Liver (tissue), 8 donors: ENCODE measurements at regions not wholly inside any gene's neighbourhood (a gene's known extent, or its start where the extent isn't known, plus 50 kb on each side); places are given as distances from the start of the nearest gene placed in this dataset.

Experiments used
- DNase-seq: peaks from one replicate; pipeline ENCODE4 v3.0.0-alpha.2; 2017; ENCODE audit warnings: low spot score
- H3K27ac ChIP-seq, 2 donors: one replicate each; pipeline ENCODE4 v1.7.0; 2013; ENCODE audit warnings: inconsistent platforms in 2 of 2, low read length in 2 of 2, control low read depth in 1 of 2, low read depth in 1 of 2, mild to moderate bottlenecking in 1 of 2
- H3K27me3 ChIP-seq, 4 donors: one replicate each; pipeline versions ENCODE4 v1.6.1 to v1.7.0; 2013; ENCODE audit warnings: low read length in 3 of 4, inconsistent platforms in 1 of 4, mild to moderate bottlenecking in 1 of 4, moderate library complexity in 1 of 4; ENCODE audit not compliant: control insufficient read depth in 4 of 4, insufficient read depth in 4 of 4
- H3K36me3 ChIP-seq, 4 donors: one replicate each; pipeline versions ENCODE4 v1.6.1 to v1.7.0; 2013; ENCODE audit warnings: low read length in 3 of 4, mild to moderate bottlenecking in 3 of 4, low read depth in 1 of 4, moderate library complexity in 1 of 4; ENCODE audit not compliant: control insufficient read depth in 4 of 4, insufficient read depth in 3 of 4
- H3K4me1 ChIP-seq, 4 donors: one replicate each; pipeline versions ENCODE4 v1.6.1 to v1.7.0; 2013; ENCODE audit warnings: low read length in 3 of 4, mild to moderate bottlenecking in 3 of 4, moderate library complexity in 1 of 4; ENCODE audit not compliant: control insufficient read depth in 4 of 4, insufficient read depth in 4 of 4
- H3K4me3 ChIP-seq, 3 donors: one replicate each; pipeline versions ENCODE4 v1.6.1 to v1.7.0; 2013; ENCODE audit warnings: low read length in 3 of 3, control low read depth in 1 of 3, low read depth in 1 of 3, mild to moderate bottlenecking in 1 of 3
- H3K9ac ChIP-seq, 2 donors: one replicate each; pipeline ENCODE4 v1.7.0; 2013; ENCODE audit warnings: low read length in 2 of 2, mild to moderate bottlenecking in 2 of 2, moderate library complexity in 2 of 2, control low read depth in 1 of 2, low read depth in 1 of 2
- H3K9me3 ChIP-seq, 4 donors: one replicate each; pipeline versions ENCODE4 v1.6.1 to v1.7.0; 2013; ENCODE audit warnings: low read length in 3 of 4; ENCODE audit not compliant: control insufficient read depth in 4 of 4
- ATF3 ChIP-seq: IDR thresholded peaks from 2 replicates; pipeline ENCODE4 v1.6.1; 2016; ENCODE audit warnings: antibody characterized with exemption
- CTCF ChIP-seq: fragments of 150-350 bp; IDR thresholded peaks from 2 replicates; pipeline ENCODE4 v1.5.1; 2017; ENCODE audit warnings: improper control_type of control experiment, low read depth, low read length; ENCODE audit not compliant: missing input control
- EGR1 ChIP-seq, 2 donors: IDR thresholded peaks; 2 replicates each; pipeline ENCODE4 v1.6.1; 2016 to 2018; ENCODE audit warnings: antibody characterized with exemption in 2 of 2, low read depth in 2 of 2
- FOXA1 ChIP-seq: IDR thresholded peaks from 2 replicates; pipeline ENCODE4 v1.6.1; 2016; ENCODE audit warnings: antibody characterized with exemption
- FOXA2 ChIP-seq: IDR thresholded peaks from 2 replicates; pipeline ENCODE4 v1.6.1; 2016; ENCODE audit warnings: antibody characterized with exemption
- GABPA ChIP-seq, 2 donors: IDR thresholded peaks in 1 of 2; conservative IDR thresholded peaks in 1 of 2; 2 replicates each; pipeline ENCODE4 v1.6.1; 2016; ENCODE audit warnings: antibody characterized with exemption in 2 of 2, mild to moderate bottlenecking in 1 of 2, moderate library complexity in 1 of 2
- HNF4A ChIP-seq, 2 donors: conservative IDR thresholded peaks; 2 replicates each; pipeline ENCODE4 v1.6.1; 2016; ENCODE audit warnings: antibody characterized with exemption in 2 of 2, mild to moderate bottlenecking in 2 of 2
- HNF4G ChIP-seq: IDR thresholded peaks from 2 replicates; pipeline ENCODE4 v1.6.1; 2016; ENCODE audit warnings: antibody characterized with exemption
- JUND ChIP-seq, 2 donors: IDR thresholded peaks; 2 replicates each; pipeline ENCODE4 v1.6.1; 2016; ENCODE audit warnings: antibody characterized with exemption in 2 of 2
- MAX ChIP-seq: IDR thresholded peaks from 2 replicates; pipeline ENCODE4 v1.6.1; 2016; ENCODE audit warnings: antibody characterized with exemption
- NR2F2 ChIP-seq: IDR thresholded peaks from 2 replicates; pipeline ENCODE4 v1.6.1; 2016; ENCODE audit warnings: antibody characterized with exemption
- RAD21 ChIP-seq, 2 donors: IDR thresholded peaks; 2 replicates each; pipeline ENCODE4 v1.6.1; 2016; ENCODE audit warnings: antibody characterized with exemption in 2 of 2, mild to moderate bottlenecking in 2 of 2
- REST ChIP-seq: IDR thresholded peaks from 2 replicates; pipeline ENCODE4 v1.6.1; 2016; ENCODE audit warnings: antibody characterized with exemption, mild to moderate bottlenecking
- RXRA ChIP-seq, 2 donors: IDR thresholded peaks; 2 replicates each; pipeline ENCODE4 v1.6.1; 2017 to 2018; ENCODE audit warnings: antibody characterized with exemption in 2 of 2, mild to moderate bottlenecking in 1 of 2
- SP1 ChIP-seq: IDR thresholded peaks from 2 replicates; pipeline ENCODE4 v1.6.1; 2018; ENCODE audit warnings: antibody characterized with exemption, mild to moderate bottlenecking
- TAF1 ChIP-seq: conservative IDR thresholded peaks from 2 replicates; pipeline ENCODE4 v1.6.1; 2016; ENCODE audit warnings: antibody characterized with exemption, mild to moderate bottlenecking
- YY1 ChIP-seq: IDR thresholded peaks from 2 replicates; pipeline ENCODE4 v1.6.1; 2016; ENCODE audit warnings: antibody characterized with exemption, mild to moderate bottlenecking
- ZBTB33 ChIP-seq: IDR thresholded peaks from 2 replicates; pipeline ENCODE4 v1.6.1; 2016; ENCODE audit warnings: antibody characterized with exemption
- WGBS: extraction: QIAGEN DNeasy Blood & Tissue Kit; methylation state at CpG from one replicate; pipeline ENCODE4 v1.1.7; 2013; 5-methylcytosine and 5-hydroxymethylcytosine counted together
- donor health status: healthy.
- donor health status: healthy.
- donor health status: healthy.
- donor health status: healthy.
- donor health status: healthy.

GRCh38 chr3:167057581-167057980 is 322.5 kb downstream of the ZBBX start:
- Histone ChIP-seq H3K27me3 (no peaks in the 10 kb centered on the region), H3K4me1 (peaks cover 0 to 3% (median 0%) of the 10 kb centered on the region in 4 donors), H3K27ac (no peak overlapping the region), H3K9ac (no peak overlapping the region), H3K36me3 (no peaks in the 10 kb centered on the region), H3K4me3 (no peak overlapping the region), H3K9me3 (peaks cover 0 to 4% (median 3%) of the 10 kb centered on the region in 4 donors)
- TF ChIP-seq YY1 (no peak), RXRA (IDR thresholded peaks at IDR 0.05) (no peak), RAD21 (IDR thresholded peaks at IDR 0.05) (no peak), HNF4A (conservative IDR thresholded peaks at IDR 0.05) (no peak), JUND (IDR thresholded peaks at IDR 0.05) (no peak), FOXA1 (no peak), FOXA2 (no peak), CTCF (no peak), TAF1 (no peak), REST (no peak), NR2F2 (no peak), GABPA (IDR thresholded peaks at IDR 0.05 in 1 of 2, conservative IDR thresholded peaks at IDR 0.05 in 1 of 2) (no peak), MAX (no peak), SP1 (no peak)
- 25% methylated on average over 1 of the region's 1 CpG for WGBS
- DNase-seq, result no peak

GRCh38 chr3:167054926-167055325 is 325.2 kb downstream of the ZBBX start:
- no peaks in the 10 kb centered on the region for H3K36me3 ChIP-seq
- DNase-seq, result no peak
- no peak overlapping the region for H3K4me3 ChIP-seq
- 50% methylated on average over 2 of the region's 2 CpGs for WGBS
- no peak overlapping the region for H3K27ac ChIP-seq
- no peak overlapping the region for H3K9ac ChIP-seq
- no peaks in the 10 kb centered on the region for H3K27me3 ChIP-seq
- H3K4me1 ChIP-seq, result peaks cover 0 to 3% (median 0%) of the 10 kb centered on the region in 4 donors
- peaks cover 0 to 4% (median 3%) of the 10 kb centered on the region in 4 donors for H3K9me3 ChIP-seq
- TF ChIP-seq HNF4G, result no peak
- TF ChIP-seq ATF3, result no peak
- TF ChIP-seq HNF4A (conservative IDR thresholded peaks at IDR 0.05), result no peak
- no peak for TF ChIP-seq TAF1
- no peak for TF ChIP-seq FOXA2
- TF ChIP-seq SP1, result no peak
- no peak for TF ChIP-seq YY1
- no peak for TF ChIP-seq MAX
- no peak for TF ChIP-seq NR2F2
- TF ChIP-seq GABPA (IDR thresholded peaks at IDR 0.05 in 1 of 2, conservative IDR thresholded peaks at IDR 0.05 in 1 of 2), result no peak
- TF ChIP-seq RAD21 (IDR thresholded peaks at IDR 0.05), result no peak
- TF ChIP-seq EGR1 (IDR thresholded peaks at IDR 0.05; ENCODE audit: low read depth in 2 of 2), result no peak
- TF ChIP-seq FOXA1, result no peak
- no peak for TF ChIP-seq ZBTB33
- TF ChIP-seq RXRA (IDR thresholded peaks at IDR 0.05), result no peak
- TF ChIP-seq CTCF, result no peak
